SW480 (cell line): ENCODE measurements at regions not wholly inside any gene's neighbourhood (a gene's known extent, or its start where the extent isn't known, plus 50 kb on each side); places are given as distances from the start of the nearest gene placed in this dataset.

Source experiments
- DNase-seq: peaks from one replicate; pipeline ENCODE4 v3.0.0-alpha.2; 2016; ENCODE audit warnings: low spot score

DNA sequence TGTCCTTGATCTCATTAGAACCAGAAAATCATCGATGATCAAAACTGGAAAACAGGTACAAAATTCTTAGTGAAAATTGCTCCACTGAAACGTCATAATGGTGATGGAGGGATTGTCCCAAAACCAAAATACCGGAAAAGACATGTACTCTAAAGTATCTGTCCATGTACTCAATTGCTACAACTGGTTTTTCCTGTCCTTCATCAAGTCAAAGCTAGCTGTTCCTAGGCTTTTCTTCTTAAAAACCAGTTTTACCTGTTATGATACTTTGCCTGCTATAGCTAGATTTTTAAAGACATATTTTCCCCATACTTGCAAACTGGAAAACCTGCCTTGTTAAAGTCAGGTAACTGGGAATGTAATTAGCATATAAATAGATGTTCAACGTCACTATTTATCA lies 50.5 kb upstream of the LRRC1 start:
- DNase-seq: no peak

DNA sequence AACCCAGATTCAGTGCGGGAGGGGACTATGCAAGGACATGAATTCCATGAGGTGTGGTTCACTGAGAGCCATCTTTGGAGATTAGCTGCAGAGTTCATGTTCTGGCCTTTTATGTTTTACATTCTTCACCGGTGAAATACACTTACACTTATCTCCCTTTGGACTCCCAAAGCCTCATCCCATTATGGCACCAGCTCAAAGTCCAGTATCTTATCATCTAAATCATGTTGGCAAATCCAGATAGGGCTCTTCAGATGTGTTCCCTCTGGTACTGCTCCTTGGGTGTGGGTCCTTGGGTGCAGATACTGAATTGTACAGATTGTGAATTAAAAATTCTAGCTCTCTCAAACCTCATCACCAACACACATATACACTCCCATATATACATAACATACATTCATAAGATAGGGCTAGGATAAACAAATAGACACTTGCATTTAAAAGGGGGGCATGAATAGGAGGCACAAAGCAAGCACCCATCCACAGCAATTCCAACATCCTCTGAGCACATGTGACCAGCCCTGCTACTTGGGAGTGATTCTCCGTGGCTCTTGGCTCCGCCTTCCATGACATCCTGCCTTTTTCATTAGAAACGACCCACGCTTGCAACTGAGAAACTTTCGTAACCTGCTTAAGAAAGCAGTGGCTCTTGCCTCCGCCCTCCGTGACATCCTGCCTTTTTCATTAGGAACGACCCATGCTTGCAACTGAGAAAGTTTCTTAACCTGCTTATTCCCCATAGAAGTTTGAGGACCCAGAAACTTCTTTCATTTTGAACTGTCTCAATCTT lies 53.6 kb upstream of the LRRC1 start:
- DNase-seq: no peak

DNA sequence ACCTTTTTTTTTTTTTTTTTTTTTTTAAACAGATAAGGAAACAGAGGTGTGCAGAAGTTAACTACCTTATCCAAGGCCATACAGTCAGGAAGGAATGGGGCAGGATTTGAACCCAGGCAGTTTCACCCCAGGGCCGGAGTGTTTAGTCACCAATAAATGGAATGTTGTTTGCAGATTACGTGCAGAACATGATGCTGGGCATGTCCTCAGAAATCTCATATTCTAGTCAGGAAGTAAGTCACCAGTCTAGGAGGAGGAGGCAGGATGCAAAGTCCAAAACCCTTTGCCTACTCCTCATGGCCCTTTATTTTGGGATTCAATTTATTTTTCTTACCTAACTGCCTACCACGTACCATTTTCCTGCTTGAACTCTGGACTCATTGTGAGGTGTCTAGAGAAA lies 57.1 kb upstream of the LRRC1 start:
- no peak for DNase-seq

DNA sequence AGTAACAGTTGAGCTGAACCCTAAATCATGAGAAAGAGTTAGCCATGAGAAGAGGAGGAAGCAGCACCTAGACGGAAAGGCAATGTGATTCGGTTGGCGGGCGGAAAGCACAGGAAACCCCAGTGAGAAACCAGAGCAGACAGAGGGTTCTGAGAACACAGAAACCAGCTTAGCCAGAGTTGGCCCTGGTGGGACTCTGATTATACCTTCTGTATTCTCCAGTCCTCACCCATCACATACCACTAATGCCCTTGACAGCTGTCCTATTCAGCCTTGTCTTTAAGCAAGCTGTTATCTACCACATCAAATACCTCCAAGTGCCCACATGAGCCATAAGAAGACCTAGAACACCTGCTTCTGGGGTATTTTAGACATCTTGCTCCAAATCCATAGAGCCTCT lies 58.9 kb upstream of the LRRC1 start:
- DNase-seq: no peak

DNA sequence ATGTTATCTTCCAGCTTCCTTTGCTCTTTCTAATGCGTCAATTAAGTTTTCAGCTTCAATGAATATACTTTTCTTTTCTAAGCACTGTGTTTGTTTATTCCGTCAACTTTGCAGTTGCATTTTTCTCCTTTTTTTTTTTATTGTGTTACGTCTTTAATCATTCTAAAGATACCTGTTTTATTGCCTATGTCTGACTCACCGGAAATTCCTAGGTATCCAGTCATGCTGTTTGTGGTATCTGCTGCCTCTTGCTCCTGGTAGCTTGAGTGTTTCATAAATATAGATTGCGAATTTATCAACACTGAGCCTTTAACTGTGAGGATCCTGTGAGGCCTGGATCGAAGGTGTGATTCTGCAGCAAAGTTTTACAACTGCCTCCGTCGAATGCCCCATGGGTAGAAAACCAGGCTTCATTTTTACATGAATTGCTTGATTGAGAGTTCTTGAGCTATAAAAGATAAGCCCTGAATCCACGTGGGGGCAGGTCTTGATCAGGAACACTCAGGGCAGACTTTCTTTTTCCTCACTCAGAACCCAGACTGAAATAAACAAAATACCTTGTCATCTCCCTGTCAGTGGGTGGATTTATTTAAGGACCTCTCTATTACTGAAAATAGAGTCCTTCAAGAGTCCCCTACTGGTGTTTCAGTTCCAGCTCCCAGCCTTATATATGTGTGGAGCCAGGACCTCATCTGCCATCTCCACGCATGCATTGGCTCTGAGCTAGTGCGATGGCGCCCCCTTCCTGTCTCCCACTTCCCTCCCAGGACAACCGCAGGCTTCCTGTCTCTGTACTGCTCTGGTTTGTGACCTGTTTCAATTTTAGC lies 60.1 kb upstream of the LRRC1 start:
- peak; percentile 95 for DNase-seq

DNA sequence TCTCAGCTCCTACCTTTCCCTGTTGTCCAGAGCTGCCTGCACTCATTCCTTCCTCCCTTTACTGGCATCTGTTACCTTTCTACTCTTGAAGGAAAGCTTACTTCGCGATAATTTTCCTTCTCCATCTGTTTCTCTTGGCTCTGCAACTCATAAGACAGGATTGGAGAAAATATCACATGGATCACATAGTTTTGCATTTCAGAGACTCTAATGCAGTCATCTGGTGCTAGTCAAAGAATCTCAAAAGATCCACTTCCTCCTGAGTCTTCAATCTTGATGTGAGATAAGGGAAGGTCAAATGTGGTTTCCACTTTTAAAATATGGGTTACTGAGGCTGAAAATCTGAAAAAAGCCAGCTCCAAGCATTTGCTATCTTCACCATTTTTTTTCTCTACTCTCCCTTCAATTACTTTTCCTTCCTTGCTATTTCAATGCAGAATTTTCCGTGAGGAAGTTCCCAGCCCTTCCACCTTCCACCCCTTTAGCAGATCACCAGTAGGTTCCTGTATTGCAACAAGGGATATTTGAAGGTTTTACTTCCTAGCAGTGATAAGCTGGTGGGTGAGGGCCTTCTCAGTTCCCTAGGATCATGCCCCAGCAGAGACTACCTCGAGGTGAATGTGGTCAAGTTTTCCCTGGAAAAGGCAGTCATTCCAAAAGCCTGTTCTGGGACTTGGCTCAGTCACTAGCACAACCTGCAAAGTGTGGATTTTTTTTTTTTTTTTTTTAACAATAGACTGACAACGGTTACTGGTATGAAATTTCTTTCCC lies 62.8 kb upstream of the LRRC1 start:
- no peak for DNase-seq

DNA sequence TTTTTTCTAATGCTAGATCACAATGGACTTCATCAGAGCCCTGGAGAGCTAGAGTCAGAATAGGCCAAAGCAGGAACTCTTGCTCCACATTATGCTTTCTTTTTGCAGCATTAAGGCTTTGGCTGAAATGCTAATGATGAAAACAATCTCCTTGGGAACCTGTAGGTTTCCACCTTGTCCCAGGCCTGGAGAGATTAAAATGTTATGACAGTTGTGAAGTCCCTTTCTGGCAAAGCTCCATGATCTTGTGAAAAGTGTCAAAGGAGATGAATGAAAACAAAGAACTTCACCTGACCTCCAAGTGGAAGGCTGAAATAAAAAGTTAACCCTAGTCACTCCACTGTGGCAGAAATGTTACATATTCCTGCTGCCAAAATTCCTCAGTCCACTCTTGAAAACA lies 64.0 kb upstream of the LRRC1 start:
- DNase-seq: no peak

DNA sequence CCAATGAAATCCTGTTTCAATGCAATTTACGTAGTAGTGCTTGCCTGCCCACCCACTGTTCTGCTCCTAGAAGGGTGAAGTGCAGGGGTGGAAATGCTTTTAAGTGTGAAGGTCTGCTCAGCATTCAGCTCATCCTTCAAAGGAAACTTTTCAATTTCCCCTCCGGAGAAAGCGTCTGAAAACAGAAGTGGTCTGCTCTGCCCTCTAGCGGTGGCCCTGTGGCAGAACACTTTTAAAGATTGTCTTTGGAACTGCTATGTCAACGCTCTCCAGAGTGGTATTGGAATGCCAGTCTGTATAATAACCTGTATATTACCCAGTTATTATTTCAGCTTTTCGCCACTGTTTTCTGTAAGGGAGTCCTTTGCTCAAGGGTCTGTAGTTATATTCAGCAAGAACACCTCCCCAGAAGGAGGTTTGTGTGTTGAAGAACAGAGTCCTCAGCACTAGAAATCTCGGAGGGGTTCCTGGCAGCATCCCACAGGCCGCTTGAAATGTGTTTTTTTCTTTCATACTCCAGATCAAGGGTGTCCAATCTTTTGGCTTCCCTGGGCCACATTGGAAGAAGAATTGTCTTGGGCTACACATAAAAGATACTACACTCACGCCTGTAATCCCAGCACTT lies 63.1 kb upstream of the KLHL31 start:
- DNase-seq: peak; percentile 36

DNA sequence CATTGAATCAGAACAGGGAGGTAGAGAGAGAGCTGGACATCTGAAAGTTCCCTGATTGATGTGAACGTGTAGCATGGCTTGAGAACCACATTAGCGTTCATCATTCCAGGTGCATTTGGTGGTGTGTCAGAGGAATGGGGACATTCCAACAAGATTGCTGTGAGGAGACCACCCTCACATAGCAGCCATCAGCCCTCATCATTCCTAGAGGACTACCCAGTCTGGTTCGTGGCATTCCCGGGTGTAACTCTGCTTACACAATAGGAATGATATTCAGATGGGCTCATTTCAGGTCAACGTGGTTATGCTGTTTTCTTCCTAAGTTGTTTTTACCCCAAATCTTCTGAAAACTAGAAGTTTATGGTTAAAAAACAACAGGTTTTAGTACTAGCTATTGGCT lies 62.2 kb upstream of the KLHL31 start:
- no peak for DNase-seq

DNA sequence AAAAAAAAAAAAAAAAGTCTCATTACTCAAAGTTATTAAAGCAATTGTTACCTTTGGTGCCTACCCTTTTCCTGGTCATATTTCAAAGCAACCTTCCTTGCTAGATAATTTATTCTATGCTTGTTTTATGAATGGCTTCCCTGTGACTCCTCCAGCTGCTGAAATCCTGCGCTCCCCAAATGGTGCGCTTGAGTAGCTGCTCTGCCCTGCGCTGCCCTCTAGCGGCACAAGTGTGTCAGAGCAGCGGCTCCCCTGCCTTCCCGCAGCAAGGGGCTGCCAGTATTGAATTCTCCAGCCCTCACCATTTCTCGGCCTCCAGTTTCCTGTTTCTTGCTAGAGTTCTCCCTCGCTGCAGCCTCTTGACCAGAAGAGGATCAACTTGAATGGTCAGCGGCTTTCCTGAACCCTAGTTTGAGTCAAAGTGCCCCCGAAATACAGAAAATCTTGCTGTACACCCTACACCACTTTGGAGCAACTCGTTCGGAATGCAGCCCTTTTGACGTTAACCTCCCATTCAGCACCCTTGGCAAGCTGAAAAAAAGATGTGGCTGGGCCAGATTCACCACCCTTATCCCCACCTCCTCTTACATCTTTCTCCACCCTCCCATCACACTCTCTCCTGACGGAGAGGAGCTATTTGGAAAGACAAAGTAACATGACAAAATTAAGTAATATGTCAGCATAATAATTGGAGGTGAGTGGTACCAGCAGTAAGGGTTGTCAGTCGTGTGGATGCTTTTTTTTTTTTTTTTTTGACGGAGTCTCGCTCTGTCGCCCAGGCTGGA lies 60.4 kb upstream of the KLHL31 start:
- peak; percentile 62 for DNase-seq

DNA sequence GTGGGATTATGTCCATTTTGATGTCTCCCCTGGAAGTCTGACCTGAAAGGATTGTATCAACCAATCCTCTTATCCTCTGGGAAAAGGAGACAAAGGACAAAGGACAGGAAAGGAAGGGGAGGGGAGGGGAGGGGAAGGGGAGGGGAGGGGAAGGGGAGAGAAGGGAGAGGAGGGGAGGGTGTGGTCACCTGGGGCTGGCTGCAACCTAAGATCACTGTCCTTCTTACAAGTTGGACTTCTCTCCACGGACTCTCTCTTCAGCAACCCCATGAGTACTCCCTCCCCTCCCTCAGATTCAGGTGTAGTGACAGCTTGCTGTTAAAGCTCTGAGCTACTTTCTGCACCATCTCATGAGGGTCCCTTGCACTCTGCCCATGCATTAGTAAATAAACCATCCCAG lies 58.9 kb upstream of the KLHL31 start:
- no peak for DNase-seq

DNA sequence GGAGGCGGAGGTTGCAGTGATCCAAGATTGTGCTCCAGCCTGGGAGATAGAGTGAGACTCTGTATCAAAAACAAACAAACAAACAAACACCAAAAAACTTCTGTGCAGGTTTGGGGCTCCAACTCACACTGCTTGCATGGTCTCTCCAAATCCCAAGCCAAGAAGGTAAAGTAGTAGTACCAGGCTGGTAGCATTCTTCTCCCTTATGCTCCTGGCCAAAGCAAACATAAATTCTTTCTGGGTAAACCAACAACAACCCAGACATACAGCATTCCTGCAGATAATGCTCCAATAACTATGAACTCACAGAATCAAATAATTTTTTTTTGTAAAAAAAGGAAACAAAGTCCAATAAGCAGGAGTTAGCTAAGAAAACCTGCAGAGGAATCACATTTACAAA lies 57.8 kb upstream of the KLHL31 start:
- no peak for DNase-seq

DNA sequence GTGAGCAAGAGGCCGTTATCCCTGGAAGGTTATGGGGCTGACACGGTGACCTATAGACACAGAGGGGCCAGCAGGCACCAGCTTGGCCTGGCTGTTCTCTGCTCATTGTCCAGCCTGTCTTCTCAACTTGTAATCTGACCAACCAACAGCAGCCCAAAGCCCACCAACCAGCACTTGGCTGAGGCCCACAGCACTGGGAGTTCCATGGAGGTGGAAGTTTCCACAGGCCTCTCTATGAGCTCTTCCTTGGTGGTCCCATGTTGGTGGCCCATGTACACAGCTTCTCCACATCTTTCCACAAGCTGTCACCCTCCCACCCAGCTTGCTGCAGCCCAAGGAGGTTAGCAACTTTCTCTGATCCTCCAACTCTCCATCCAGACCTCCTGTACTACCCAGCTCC lies 56.2 kb upstream of the KLHL31 start:
- no peak for DNase-seq

DNA sequence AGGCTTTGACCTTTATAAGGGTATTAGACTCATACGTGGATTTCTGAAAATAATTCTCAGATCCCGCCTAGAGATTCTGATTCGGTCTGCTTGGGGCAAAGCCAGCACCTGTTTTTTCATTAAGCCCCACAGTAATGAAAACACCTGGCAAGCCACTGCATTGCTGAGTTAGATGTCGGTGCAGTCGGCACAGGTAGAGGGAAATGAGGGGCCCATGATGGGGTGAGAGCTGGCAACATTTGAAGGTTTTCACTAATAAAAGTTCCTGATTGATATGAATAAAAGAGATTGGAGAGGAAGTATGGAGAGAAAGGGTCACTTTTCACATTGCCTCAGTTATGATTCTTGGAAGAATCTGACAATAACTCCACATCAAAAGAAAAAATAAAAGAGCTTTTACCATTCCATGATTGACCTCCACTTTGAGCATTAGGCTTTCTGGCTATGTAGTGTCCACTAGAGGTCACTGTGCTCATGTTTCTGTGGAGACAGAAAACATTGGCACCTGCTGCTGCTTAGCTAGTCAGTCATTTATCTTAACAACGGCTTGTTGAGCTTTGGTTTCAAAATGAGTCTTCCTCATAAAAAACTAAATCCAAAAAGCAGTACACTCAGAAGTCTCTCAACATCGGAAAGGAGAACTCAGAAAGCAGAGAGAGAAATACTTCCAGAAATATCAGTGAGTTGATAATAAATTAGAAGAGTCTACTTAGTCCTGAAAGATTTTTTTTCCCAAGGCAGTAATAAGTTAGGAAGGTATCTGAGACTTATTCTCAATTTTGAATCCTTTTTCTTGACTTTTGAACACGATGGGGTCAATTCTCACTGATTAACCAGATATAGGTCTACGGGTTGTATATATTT lies 53.3 kb upstream of the KLHL31 start:
- DNase-seq: peak; percentile 77

DNA sequence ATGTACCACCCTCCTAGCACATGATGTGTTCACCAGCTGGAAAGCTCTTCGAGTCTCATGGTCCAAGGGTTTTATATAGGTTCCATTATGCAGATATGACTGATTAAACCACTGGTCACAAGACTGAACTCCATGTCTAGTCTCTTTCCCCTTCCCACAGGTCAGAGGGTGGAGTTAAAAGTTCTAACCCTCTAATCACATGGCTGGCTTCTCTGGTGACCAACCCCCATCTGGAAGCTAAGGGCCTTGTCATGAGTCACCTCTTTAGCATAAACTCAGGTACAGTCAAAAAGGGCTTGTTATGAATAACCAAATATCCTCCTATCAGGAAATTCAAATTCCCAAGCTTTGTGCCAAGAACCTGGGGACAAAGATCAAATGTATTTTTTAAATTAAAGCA lies 52.0 kb upstream of the KLHL31 start:
- peak; percentile 72 for DNase-seq

DNA sequence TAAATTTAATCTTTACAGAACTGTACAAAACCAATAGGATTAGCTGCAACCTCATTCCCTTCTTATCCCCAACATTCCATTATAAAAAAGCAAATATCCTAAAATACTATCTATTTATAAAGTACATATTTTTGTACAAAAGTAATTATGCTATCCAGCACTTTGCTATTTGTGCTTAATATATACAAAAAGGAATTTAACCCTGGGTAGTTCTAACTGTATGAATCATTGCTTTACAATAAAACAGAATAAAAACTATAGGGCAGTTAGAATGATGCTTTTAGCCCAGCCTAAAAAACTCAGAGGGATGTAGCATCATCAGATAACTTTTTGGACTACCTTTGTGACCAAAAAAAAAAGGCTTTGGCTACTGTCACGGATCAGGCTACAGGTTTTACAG lies 49.9 kb upstream of the KLHL31 start:
- DNase-seq: no peak
